Colonic mucosa (tissue), 4 donors: ENCODE measurements at regions not wholly inside any gene's neighbourhood (a gene's known extent, or its start where the extent isn't known, plus 50 kb on each side); places are given as distances from the start of the nearest gene placed in this dataset.

ENCODE experiments used
- DNase-seq: peaks from one replicate; pipeline ENCODE4 v3.0.0-alpha.2; 2020
- H3K27ac ChIP-seq: fragments of 200-600 bp; one replicate; pipeline ENCODE4 v1.8.0; 2021
- H3K27me3 ChIP-seq: fragments of 200-600 bp; one replicate; pipeline ENCODE4 v1.8.0; 2021
- H3K36me3 ChIP-seq: fragments of 200-600 bp; one replicate; pipeline ENCODE4 v1.8.0; 2021
- H3K4me1 ChIP-seq: fragments of 200-600 bp; one replicate; pipeline ENCODE4 v1.8.0; 2021; ENCODE audit warnings: mild to moderate bottlenecking
- H3K4me3 ChIP-seq: fragments of 200-600 bp; one replicate; pipeline ENCODE4 v1.8.0; 2021
- H3K9ac ChIP-seq, 2 donors: one replicate each; pipeline ENCODE4 v1.7.0; 2013; ENCODE audit warnings: control low read depth in 2 of 2, low read depth in 2 of 2, low read length in 2 of 2
- H3K9me3 ChIP-seq: fragments of 200-600 bp; one replicate; pipeline ENCODE4 v1.8.0; 2021
- intact Hi-C: fragments of 100-400 bp; cut with DNase I; formaldehyde crosslinking; loops from one replicate; pipeline ENCODE4 v1.14.1; 2022
- TF ChIP-seq, protein P1 (sequence below): fragments of 200-600 bp; IDR thresholded peaks from one replicate; pipeline ENCODE4 v1.8.0; 2022; ENCODE audit warnings: antibody characterized with exemption, mild to moderate bottlenecking
- donor health status: healthy.
- donor health status: DM: no; HTN: no; CAD: no.
- donor health status: DM: no; HTN: no; CAD: no.

DNA sequence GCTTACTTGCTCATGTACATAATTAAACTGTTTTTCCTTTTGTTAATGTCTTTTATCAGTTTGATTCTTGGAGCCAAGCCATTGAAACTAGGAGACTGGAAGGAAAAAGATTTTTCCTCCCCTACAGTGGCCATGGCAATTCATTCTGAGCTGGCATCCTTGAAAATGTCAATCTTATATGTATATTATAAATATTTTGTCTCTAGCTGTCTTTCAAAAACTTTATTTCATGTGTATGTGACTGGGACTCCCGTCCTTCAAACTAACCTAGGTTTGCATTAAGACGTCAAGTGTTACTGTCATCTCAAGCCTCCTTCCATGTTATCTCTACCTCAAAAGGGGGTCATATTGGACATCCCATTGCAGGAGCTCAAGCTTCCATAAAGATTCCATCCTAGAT, 280.4 kb downstream of the HRH4 start:
- H3K4me3 ChIP-seq = no peak overlapping the region
- H3K36me3 ChIP-seq = no peaks in the 10 kb centered on the region
- H3K27ac ChIP-seq = no peak overlapping the region
- intact Hi-C loops = no loop called here
- TF ChIP-seq, protein P1, sequence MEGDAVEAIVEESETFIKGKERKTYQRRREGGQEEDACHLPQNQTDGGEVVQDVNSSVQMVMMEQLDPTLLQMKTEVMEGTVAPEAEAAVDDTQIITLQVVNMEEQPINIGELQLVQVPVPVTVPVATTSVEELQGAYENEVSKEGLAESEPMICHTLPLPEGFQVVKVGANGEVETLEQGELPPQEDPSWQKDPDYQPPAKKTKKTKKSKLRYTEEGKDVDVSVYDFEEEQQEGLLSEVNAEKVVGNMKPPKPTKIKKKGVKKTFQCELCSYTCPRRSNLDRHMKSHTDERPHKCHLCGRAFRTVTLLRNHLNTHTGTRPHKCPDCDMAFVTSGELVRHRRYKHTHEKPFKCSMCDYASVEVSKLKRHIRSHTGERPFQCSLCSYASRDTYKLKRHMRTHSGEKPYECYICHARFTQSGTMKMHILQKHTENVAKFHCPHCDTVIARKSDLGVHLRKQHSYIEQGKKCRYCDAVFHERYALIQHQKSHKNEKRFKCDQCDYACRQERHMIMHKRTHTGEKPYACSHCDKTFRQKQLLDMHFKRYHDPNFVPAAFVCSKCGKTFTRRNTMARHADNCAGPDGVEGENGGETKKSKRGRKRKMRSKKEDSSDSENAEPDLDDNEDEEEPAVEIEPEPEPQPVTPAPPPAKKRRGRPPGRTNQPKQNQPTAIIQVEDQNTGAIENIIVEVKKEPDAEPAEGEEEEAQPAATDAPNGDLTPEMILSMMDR = no peak
- no peaks in the 10 kb centered on the region for H3K4me1 ChIP-seq
- no peaks in the 10 kb centered on the region for H3K27me3 ChIP-seq
- H3K9ac ChIP-seq = no peak overlapping the region
- no peak for DNase-seq
- H3K9me3 ChIP-seq = no peaks in the 10 kb centered on the region

DNA sequence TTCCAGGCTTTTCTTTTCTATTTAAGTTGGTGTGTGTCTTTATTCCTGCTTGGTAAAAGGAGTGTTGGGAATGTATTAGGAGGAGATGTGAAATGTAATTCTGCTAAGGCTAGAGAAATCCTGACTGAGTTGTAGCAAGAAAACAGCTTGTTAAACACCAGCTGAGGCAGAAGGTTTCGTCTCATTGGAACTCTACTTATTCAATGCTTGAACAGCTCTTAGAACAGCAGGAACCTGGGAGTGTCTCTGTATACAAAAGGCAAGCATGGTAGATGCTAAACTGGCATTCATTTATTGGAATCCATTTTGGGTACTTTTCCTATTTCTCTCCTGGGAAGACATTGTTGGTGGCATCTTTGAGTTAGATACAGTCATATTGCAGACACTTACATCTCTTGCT, 280.9 kb downstream of the HRH4 start:
- DNase-seq = no peak
- H3K27ac ChIP-seq = no peak overlapping the region
- no peaks in the 10 kb centered on the region for H3K9me3 ChIP-seq
- TF ChIP-seq, protein P1 = no peak
- intact Hi-C loops = no loop called here
- no peaks in the 10 kb centered on the region for H3K4me1 ChIP-seq
- H3K36me3 ChIP-seq = no peaks in the 10 kb centered on the region
- H3K4me3 ChIP-seq = no peak overlapping the region
- no peak overlapping the region for H3K9ac ChIP-seq
- H3K27me3 ChIP-seq = no peaks in the 10 kb centered on the region

DNA sequence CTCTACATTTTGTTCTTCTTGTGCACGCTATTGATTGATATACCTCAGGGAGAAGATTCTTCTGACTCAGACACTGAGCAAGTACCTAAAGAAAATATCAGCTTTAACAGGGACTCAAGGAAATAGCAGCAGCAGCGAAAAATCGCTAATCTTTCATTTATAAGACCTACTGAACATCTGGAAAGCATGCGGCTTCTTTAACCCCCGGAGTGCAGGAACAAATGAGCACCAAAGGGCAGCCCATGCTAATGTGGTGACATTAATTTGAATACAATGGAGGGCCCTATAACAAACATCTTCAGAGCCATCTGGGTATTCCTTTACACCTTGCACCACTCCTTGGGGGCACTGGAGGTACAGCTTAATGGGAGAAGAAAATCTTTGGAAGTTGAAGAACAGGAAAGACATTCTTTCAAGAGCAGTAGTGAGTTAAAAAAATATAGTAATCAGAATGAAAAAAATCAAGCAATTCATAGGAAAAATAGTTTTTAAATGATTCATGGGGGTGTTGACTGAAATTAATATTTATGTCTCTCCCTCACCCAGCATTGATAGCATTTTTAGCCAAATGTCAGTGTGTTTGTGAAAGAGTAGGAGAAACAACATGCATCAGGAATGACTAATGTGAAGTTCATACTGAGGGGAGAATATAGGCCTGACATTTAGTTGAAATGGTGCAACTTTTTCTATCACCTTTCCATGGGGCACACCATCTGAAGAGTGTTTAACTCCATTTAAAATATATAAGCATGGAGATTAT, 281.7 kb downstream of the HRH4 start:
- Histone ChIP-seq H3K4me3 (no peak overlapping the region), H3K4me1 (no peaks in the 10 kb centered on the region), H3K9ac (no peak overlapping the region), H3K27ac (no peak overlapping the region), H3K9me3 (no peaks in the 10 kb centered on the region), H3K27me3 (no peaks in the 10 kb centered on the region), H3K36me3 (no peaks in the 10 kb centered on the region)
- no peak for DNase-seq
- TF ChIP-seq, protein P1 = no peak
- intact Hi-C loops = no loop called here

DNA sequence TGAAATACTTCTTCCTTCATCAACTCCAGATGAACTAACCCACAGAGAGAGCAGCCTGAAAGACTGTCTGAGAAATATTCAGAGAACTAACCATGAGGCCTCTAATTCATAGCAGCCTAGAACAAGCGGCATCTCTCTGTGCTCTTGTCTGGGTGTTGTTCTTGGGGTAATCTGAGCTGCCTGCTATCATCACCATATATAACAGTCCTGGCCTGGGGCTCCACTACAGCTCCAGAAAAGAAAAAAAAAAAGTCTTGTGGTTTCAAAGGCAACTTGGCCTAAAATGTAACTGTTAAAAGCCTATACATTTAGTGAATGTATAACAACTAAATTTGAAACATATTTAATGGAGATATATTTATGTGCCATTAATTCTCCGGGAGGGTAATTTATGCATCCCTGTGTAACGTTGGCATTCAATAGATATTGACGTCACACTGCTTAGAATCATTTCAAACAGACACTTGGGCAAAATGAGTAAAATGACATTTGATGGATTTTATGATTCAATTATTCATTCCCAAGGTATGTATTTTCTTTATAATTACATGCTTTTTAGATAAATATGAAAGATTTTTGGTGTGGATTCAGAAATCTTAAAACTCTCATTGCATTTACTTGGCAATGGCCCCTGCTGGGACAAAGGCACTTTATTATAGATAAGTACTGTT, 294.3 kb downstream of the HRH4 start:
- intact Hi-C loops = no loop called here
- TF ChIP-seq, protein P1 = no peak

DNA sequence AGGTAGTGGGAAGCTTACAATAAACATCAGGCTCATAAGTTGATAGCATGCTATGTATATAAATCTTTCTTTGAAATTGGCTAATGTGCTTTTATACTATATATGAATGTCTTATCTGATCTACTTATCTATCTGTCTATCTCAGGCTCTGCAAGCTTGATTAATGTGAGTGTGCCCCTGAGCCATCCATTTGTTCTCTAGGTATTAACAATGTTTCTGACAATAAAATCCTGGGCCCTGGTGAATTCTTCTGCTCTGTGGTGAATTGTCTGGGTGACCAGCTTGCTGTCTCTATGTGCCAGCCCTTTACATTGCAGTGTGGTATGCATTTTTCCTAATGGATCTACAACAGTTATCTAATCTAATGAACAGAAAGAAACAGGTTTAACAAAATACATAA, 295.9 kb downstream of the HRH4 start:
- H3K9ac ChIP-seq = no peak overlapping the region
- no peak for DNase-seq
- intact Hi-C loops = no loop called here
- no peaks in the 10 kb centered on the region for H3K4me1 ChIP-seq
- H3K27me3 ChIP-seq = no peaks in the 10 kb centered on the region
- TF ChIP-seq, protein P1 = no peak
- no peaks in the 10 kb centered on the region for H3K9me3 ChIP-seq
- no peak overlapping the region for H3K4me3 ChIP-seq
- H3K36me3 ChIP-seq = no peaks in the 10 kb centered on the region
- no peak overlapping the region for H3K27ac ChIP-seq

More for the DNA sequence above, 294.3 kb downstream of the HRH4 start:
- Histone ChIP-seq H3K4me3 (no peak overlapping the region), H3K27me3 (no peaks in the 10 kb centered on the region), H3K4me1 (no peaks in the 10 kb centered on the region), H3K36me3 (no peaks in the 10 kb centered on the region), H3K9me3 (no peaks in the 10 kb centered on the region), H3K27ac (no peak overlapping the region), H3K9ac (no peak overlapping the region)
- DNase-seq = no peak
